CD14-positive monocyte (primary cell): ENCODE measurements at regions not wholly inside any gene's neighbourhood (a gene's known extent, or its start where the extent isn't known, plus 50 kb on each side); places are given as distances from the start of the nearest gene placed in this dataset.

Experiments
- DNase-seq, 3 donors: peaks; one replicate each; pipeline ENCODE4 v3.0.0-alpha.2; 2011 to 2022
- H2AFZ ChIP-seq: 2 replicates; pipeline ENCODE4 v1.6.0; 2012; ENCODE audit warnings: mild to moderate bottlenecking, low read depth, low read length, inconsistent platforms; ENCODE audit not compliant: insufficient read depth, poor library complexity, severe bottlenecking
- H3K27ac ChIP-seq, 2 donors: 1 replicate in 1 of 2; 2 replicates in 1 of 2; pipeline ENCODE4 v1.5.1; 2012 to 2013; ENCODE audit warnings: low read length in 2 of 2, control low read depth in 1 of 2, inconsistent platforms in 1 of 2, low read depth in 1 of 2, mild to moderate bottlenecking in 1 of 2
- H3K27me3 ChIP-seq, 2 donors: one replicate each; pipeline versions ENCODE4 v1.6.0 to v1.6.1; 2011 to 2013; ENCODE audit warnings: low read length in 2 of 2; ENCODE audit not compliant: control insufficient read depth in 2 of 2, insufficient read depth in 2 of 2
- H3K36me3 ChIP-seq, 2 donors: replicated peaks in 1 of 2; 1 replicate in 1 of 2; 2 replicates in 1 of 2; pipeline versions ENCODE4 v1.5.1 to v1.6.1; 2012 to 2013; ENCODE audit warnings: low read length in 2 of 2, control low read depth in 1 of 2, inconsistent platforms in 1 of 2, mild to moderate bottlenecking in 1 of 2; ENCODE audit not compliant: insufficient read depth in 2 of 2, control insufficient read depth in 1 of 2
- H3K4me1 ChIP-seq, 2 donors: 1 replicate in 1 of 2; 2 replicates in 1 of 2; pipeline versions ENCODE4 v1.5.1 to v1.6.1; 2012 to 2013; ENCODE audit warnings: low read length in 2 of 2, control low read depth in 1 of 2, inconsistent platforms in 1 of 2, mild to moderate bottlenecking in 1 of 2, moderate library complexity in 1 of 2; ENCODE audit not compliant: insufficient read depth in 2 of 2, control insufficient read depth in 1 of 2
- H3K4me2 ChIP-seq: replicated peaks from 2 replicates; pipeline ENCODE3; 2012; ENCODE audit warnings: low read length, moderate library complexity, mild to moderate bottlenecking; ENCODE audit not compliant: poor library complexity, severe bottlenecking; ENCODE audit errors: extremely low read depth
- H3K4me3 ChIP-seq, 3 experiments: fragments of 200-600 bp in 1 of 3; sonication (generic) in 1 of 3; replicated peaks in 1 of 3; 1 replicate in 2 of 3; 2 replicates in 1 of 3; pipeline ENCODE4 v1.5.1; 2011 to 2013; ENCODE audit warnings: low read length in 3 of 3, mild to moderate bottlenecking in 3 of 3, control low read depth in 2 of 3, low read depth in 2 of 3, inconsistent platforms in 1 of 3, moderate library complexity in 1 of 3
- H3K79me2 ChIP-seq: 2 replicates; pipeline ENCODE4 v1.6.0; 2012; ENCODE audit warnings: mild to moderate bottlenecking, control low read depth, inconsistent platforms, low read length, moderate library complexity; ENCODE audit not compliant: insufficient read depth
- H3K9ac ChIP-seq: 2 replicates; pipeline ENCODE4 v1.6.0; 2017; ENCODE audit warnings: low read length, mild to moderate bottlenecking; ENCODE audit not compliant: insufficient read depth, poor library complexity, severe bottlenecking
- H3K9me3 ChIP-seq, 2 donors: replicated peaks in 1 of 2; 1 replicate in 1 of 2; 2 replicates in 1 of 2; pipeline versions ENCODE4 v1.5.1 to v1.6.1; 2012 to 2013; ENCODE audit warnings: low read length in 2 of 2, control low read depth in 1 of 2; ENCODE audit not compliant: control insufficient read depth in 1 of 2, insufficient read depth in 1 of 2
- H4K20me1 ChIP-seq: 2 replicates; pipeline ENCODE4 v1.6.0; 2012; ENCODE audit warnings: mild to moderate bottlenecking, low read length, control low read depth, moderate library complexity; ENCODE audit not compliant: insufficient read depth
- H3K27ac Mint-ChIP-seq, 7 donors: one replicate each; pipeline ENCODE4 v1.8.0; 2020; ENCODE audit warnings: mild to moderate bottlenecking in 7 of 7, mixed read lengths in 7 of 7, moderate library complexity in 6 of 7, inconsistent platforms in 2 of 7
- H3K27me3 Mint-ChIP-seq, 3 donors: one replicate each; pipeline ENCODE4 v1.8.0; 2021 to 2022; ENCODE audit warnings: low read depth in 3 of 3, mild to moderate bottlenecking in 3 of 3, mixed read lengths in 3 of 3, moderate library complexity in 3 of 3, inconsistent platforms in 1 of 3
- H3K36me3 Mint-ChIP-seq, 2 donors: one replicate each; pipeline ENCODE4 v1.8.0; 2020; ENCODE audit warnings: mixed read lengths in 2 of 2, inconsistent platforms in 1 of 2, mild to moderate bottlenecking in 1 of 2
- H3K4me1 Mint-ChIP-seq: one replicate; pipeline ENCODE4 v1.8.0; 2020; ENCODE audit warnings: mild to moderate bottlenecking, mixed read lengths
- H3K4me3 Mint-ChIP-seq, 2 donors: one replicate each; pipeline ENCODE4 v1.8.0; 2020; ENCODE audit warnings: mild to moderate bottlenecking in 2 of 2, mixed read lengths in 2 of 2, moderate library complexity in 1 of 2
- H3K9me3 Mint-ChIP-seq, 7 donors: one replicate each; pipeline ENCODE4 v1.8.0; 2020 to 2022; ENCODE audit warnings: mixed read lengths in 7 of 7, mild to moderate bottlenecking in 6 of 7, moderate library complexity in 6 of 7, inconsistent platforms in 2 of 7
- WGBS: methylation state at CpG from one replicate; pipeline ENCODE4 v1.1.5; 2013; ENCODE audit warnings: missing lambda C conversion rate; ENCODE audit not compliant: insufficient coverage; 5-methylcytosine and 5-hydroxymethylcytosine counted together
- intact Hi-C, 2 donors: fragments of 100-400 bp; cut with micrococcal nuclease; formaldehyde crosslinking; loops; one replicate each; pipeline versions ENCODE4 v1.15.0 to v1.15.1; 2023
- TF ChIP-seq, protein P1 (sequence below): fragments of 200-600 bp; IDR thresholded peaks from one replicate; pipeline ENCODE4 v1.8.0; 2022; ENCODE audit warnings: antibody characterized with exemption, mild to moderate bottlenecking

DNA sequence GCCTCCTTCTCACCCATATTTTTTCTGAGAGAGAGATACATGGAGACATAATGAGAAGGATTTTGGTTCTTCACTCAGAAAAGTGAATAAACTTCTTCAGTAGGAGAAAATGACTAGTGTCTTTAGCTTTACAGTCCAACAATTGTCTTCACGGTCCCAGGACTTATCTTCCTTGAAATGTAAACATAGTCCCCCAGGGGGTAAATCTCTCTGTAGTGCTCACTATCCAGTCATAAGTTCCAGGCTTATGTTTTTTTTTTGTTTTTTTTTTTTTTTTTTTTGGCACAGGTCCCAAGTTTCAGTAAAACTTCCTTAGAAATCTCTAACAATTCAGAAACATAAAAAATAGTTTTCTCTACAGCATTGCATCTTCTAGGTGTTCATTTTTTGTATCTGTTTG, 890.2 kb upstream of the B3GALT2 start:
- H3K36me3 Mint-ChIP-seq = no peaks in the 10 kb centered on the region
- Histone ChIP-seq H3K79me2 (no peaks in the 10 kb centered on the region), H3K4me3 (no peak overlapping the region), H3K9ac (no peak overlapping the region), H4K20me1 (no peaks in the 10 kb centered on the region), H3K27ac (no peak overlapping the region), H3K36me3 (no peaks in the 10 kb centered on the region), H3K9me3 (peaks cover 0 to 3% of the 10 kb centered on the region in 2 donors), H3K4me2 (no peak overlapping the region), H3K4me1 (no peaks in the 10 kb centered on the region), H3K27me3 (no peaks in the 10 kb centered on the region), H2AFZ (no peak overlapping the region)
- TF ChIP-seq, protein P1, sequence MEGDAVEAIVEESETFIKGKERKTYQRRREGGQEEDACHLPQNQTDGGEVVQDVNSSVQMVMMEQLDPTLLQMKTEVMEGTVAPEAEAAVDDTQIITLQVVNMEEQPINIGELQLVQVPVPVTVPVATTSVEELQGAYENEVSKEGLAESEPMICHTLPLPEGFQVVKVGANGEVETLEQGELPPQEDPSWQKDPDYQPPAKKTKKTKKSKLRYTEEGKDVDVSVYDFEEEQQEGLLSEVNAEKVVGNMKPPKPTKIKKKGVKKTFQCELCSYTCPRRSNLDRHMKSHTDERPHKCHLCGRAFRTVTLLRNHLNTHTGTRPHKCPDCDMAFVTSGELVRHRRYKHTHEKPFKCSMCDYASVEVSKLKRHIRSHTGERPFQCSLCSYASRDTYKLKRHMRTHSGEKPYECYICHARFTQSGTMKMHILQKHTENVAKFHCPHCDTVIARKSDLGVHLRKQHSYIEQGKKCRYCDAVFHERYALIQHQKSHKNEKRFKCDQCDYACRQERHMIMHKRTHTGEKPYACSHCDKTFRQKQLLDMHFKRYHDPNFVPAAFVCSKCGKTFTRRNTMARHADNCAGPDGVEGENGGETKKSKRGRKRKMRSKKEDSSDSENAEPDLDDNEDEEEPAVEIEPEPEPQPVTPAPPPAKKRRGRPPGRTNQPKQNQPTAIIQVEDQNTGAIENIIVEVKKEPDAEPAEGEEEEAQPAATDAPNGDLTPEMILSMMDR = no peak
- H3K27ac Mint-ChIP-seq = no peak overlapping the region
- no peaks in the 10 kb centered on the region for H3K4me1 Mint-ChIP-seq
- no peak for DNase-seq
- H3K27me3 Mint-ChIP-seq = peaks cover 0 to 1% (median 0%) of the 10 kb centered on the region in 3 donors
- no CpG with 5 or more reads among the region's 1 CpG for WGBS
- intact Hi-C loops = no loop called here
- no peak overlapping the region for H3K4me3 Mint-ChIP-seq
- H3K9me3 Mint-ChIP-seq = peaks cover 0 to 4% (median 2%) of the 10 kb centered on the region in 7 donors

DNA sequence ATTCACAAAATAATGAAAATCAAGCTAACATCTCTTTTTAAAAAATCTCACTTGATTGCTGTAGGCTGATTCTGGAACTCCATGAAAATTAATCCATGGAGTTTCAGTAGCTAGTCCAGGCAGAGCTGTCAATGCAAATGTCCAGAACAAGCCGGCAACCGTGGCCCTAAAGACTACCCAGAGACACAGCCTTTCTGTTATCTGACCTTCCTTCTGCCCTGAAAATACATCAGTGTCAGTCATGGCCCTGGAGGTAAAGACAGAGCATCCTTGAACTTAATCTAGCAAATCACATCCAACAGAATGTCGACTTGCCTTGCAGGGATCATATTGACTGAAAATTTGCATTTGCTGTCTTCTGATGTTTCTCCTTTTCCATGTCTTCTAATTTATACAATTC, 887.4 kb upstream of the B3GALT2 start:
- Histone ChIP-seq H3K79me2 (no peaks in the 10 kb centered on the region), H3K27ac (no peak overlapping the region), H4K20me1 (no peaks in the 10 kb centered on the region), H3K9me3 (peaks cover 0 to 3% of the 10 kb centered on the region in 2 donors), H3K9ac (no peak overlapping the region), H3K4me2 (no peak overlapping the region), H3K36me3 (no peaks in the 10 kb centered on the region), H3K4me1 (no peaks in the 10 kb centered on the region), H3K27me3 (no peaks in the 10 kb centered on the region), H3K4me3 (no peak overlapping the region), H2AFZ (no peak overlapping the region)
- Mint-ChIP-seq H3K9me3 (peaks cover 0 to 4% (median 2%) of the 10 kb centered on the region in 7 donors), H3K4me3 (no peak overlapping the region), H3K4me1 (peaks cover 5% of the 10 kb centered on the region), H3K27me3 (no peaks in the 10 kb centered on the region), H3K36me3 (no peaks in the 10 kb centered on the region), H3K27ac (no peak overlapping the region)
- TF ChIP-seq, protein P1 = no peak
- no peak for DNase-seq
- intact Hi-C loops = no loop called here
- WGBS = 94% methylated on average over 3 of the region's 3 CpGs
